Stimulated activated memory B cell treated with anti-CD40 and anti-IgM and Interleukin-4, amounts not matched to agents 10 μg/mL and 1 μg/mL and 100 μg/mL, for 72 hours (primary cell): ENCODE measurements at regions not wholly inside any gene's neighbourhood (a gene's known extent, or its start where the extent isn't known, plus 50 kb on each side); places are given as distances from the start of the nearest gene placed in this dataset.

Source experiments
- ATAC-seq: fragments of 150-1000 bp; cut with Tn5 transposase; 2 replicates; pipeline ENCODE4 v1.10.0; 2021
- H3K27ac Mint-ChIP-seq: one replicate; pipeline ENCODE4 v1.8.0; 2022; ENCODE audit warnings: mild to moderate bottlenecking, mixed read lengths
- H3K27me3 Mint-ChIP-seq: one replicate; pipeline ENCODE4 v1.8.0; 2022; ENCODE audit warnings: mixed read lengths
- H3K36me3 Mint-ChIP-seq: one replicate; pipeline ENCODE4 v1.8.0; 2022; ENCODE audit warnings: mixed read lengths
- H3K4me1 Mint-ChIP-seq: one replicate; pipeline ENCODE4 v1.8.0; 2022; ENCODE audit warnings: mixed read lengths
- H3K4me3 Mint-ChIP-seq: one replicate; pipeline ENCODE4 v1.8.0; 2022; ENCODE audit warnings: mild to moderate bottlenecking, moderate library complexity, mixed read lengths
- H3K9me3 Mint-ChIP-seq: one replicate; pipeline ENCODE4 v1.8.0; 2022; ENCODE audit warnings: mixed read lengths

- H3K36me3 Mint-ChIP-seq: no peaks in the 10 kb centered on the region
- H3K9me3 Mint-ChIP-seq: no peaks in the 10 kb centered on the region
- H3K4me3 Mint-ChIP-seq: no peak overlapping the region
- H3K4me1 Mint-ChIP-seq: peaks cover 35% of the 10 kb centered on the region
- no peak overlapping the region for H3K27ac Mint-ChIP-seq
- peaks cover 93% of the 10 kb centered on the region for H3K27me3 Mint-ChIP-seq
- no peak for ATAC-seq
Observed at GRCh38 chr2:242029422-242030225, 160.1 kb downstream of the RTP5 start.

GRCh38 chr2:242030226-242030575, 160.7 kb downstream of the RTP5 start:
- Mint-ChIP-seq H3K4me3 (no peak overlapping the region), H3K4me1 (peaks cover 35% of the 10 kb centered on the region), H3K27ac (no peak overlapping the region), H3K36me3 (no peaks in the 10 kb centered on the region), H3K9me3 (no peaks in the 10 kb centered on the region), H3K27me3 (peaks cover 91% of the 10 kb centered on the region)
- ATAC-seq: no peak

- ATAC-seq: no peak
- Mint-ChIP-seq H3K27ac (no peak overlapping the region), H3K36me3 (no peaks in the 10 kb centered on the region), H3K27me3 (peaks cover 92% of the 10 kb centered on the region), H3K4me3 (peak overlapping the region; percentile 14), H3K4me1 (peaks cover 35% of the 10 kb centered on the region), H3K9me3 (no peaks in the 10 kb centered on the region)
Observed at GRCh38 chr2:242030858-242031257, 161.3 kb downstream of the RTP5 start.

- Mint-ChIP-seq H3K36me3 (no peaks in the 10 kb centered on the region), H3K4me1 (peaks cover 35% of the 10 kb centered on the region), H3K9me3 (no peaks in the 10 kb centered on the region), H3K27ac (peak overlapping the region; percentile 10), H3K4me3 (peak overlapping the region; percentile 57), H3K27me3 (peaks cover 94% of the 10 kb centered on the region)
- ATAC-seq: peak; percentile 70
Observed at GRCh38 chr2:242031481-242032019, 162.0 kb downstream of the RTP5 start.

- peaks cover 88% of the 10 kb centered on the region for H3K27me3 Mint-ChIP-seq
- H3K27ac Mint-ChIP-seq: no peak overlapping the region
Observed at GRCh38 chr2:242032780-242033656, 163.5 kb downstream of the RTP5 start.

GRCh38 chr2:242034138-242034537, 164.6 kb downstream of the RTP5 start:
- H3K27me3 Mint-ChIP-seq: peaks cover 89% of the 10 kb centered on the region
- H3K4me3 Mint-ChIP-seq: no peak overlapping the region
- H3K9me3 Mint-ChIP-seq: no peaks in the 10 kb centered on the region
- H3K27ac Mint-ChIP-seq: no peak overlapping the region
- H3K36me3 Mint-ChIP-seq: no peaks in the 10 kb centered on the region
- peaks cover 29% of the 10 kb centered on the region for H3K4me1 Mint-ChIP-seq
- no peak for ATAC-seq

More at GRCh38 chr2:242032780-242033656, 163.5 kb downstream of the RTP5 start:
- no peak overlapping the region for H3K4me3 Mint-ChIP-seq
- H3K9me3 Mint-ChIP-seq: no peaks in the 10 kb centered on the region
- no peaks in the 10 kb centered on the region for H3K36me3 Mint-ChIP-seq
- peaks cover 30% of the 10 kb centered on the region for H3K4me1 Mint-ChIP-seq
- ATAC-seq: no peak

- Mint-ChIP-seq H3K36me3 (no peaks in the 10 kb centered on the region), H3K27ac (no peak overlapping the region), H3K9me3 (no peaks in the 10 kb centered on the region), H3K4me3 (no peak overlapping the region), H3K27me3 (peaks cover 84% of the 10 kb centered on the region), H3K4me1 (peaks cover 19% of the 10 kb centered on the region)
- no peak for ATAC-seq
Observed at GRCh38 chr2:242034996-242035814, 165.7 kb downstream of the RTP5 start.

GRCh38 chr2:242035858-242036652, 166.5 kb downstream of the RTP5 start:
- Mint-ChIP-seq H3K4me1 (peaks cover 13% of the 10 kb centered on the region), H3K4me3 (no peak overlapping the region), H3K36me3 (no peaks in the 10 kb centered on the region), H3K27me3 (peaks cover 80% of the 10 kb centered on the region), H3K27ac (no peak overlapping the region), H3K9me3 (no peaks in the 10 kb centered on the region)
- ATAC-seq: no peak

GRCh38 chr2:242036653-242036950, 167.1 kb downstream of the RTP5 start:
- Mint-ChIP-seq H3K27ac (no peak overlapping the region), H3K9me3 (no peaks in the 10 kb centered on the region), H3K36me3 (no peaks in the 10 kb centered on the region), H3K4me3 (no peak overlapping the region), H3K27me3 (peaks cover 79% of the 10 kb centered on the region), H3K4me1 (peaks cover 7% of the 10 kb centered on the region)
- ATAC-seq: no peak

GRCh38 chr2:242038166-242038927, 168.8 kb downstream of the RTP5 start:
- no peak overlapping the region for H3K27ac Mint-ChIP-seq
- H3K9me3 Mint-ChIP-seq: peaks cover 3% of the 10 kb centered on the region
- no peaks in the 10 kb centered on the region for H3K4me1 Mint-ChIP-seq
- peaks cover 79% of the 10 kb centered on the region for H3K27me3 Mint-ChIP-seq
- H3K36me3 Mint-ChIP-seq: no peaks in the 10 kb centered on the region
- ATAC-seq: no peak
- no peak overlapping the region for H3K4me3 Mint-ChIP-seq

GRCh38 chr2:242038928-242039341, 169.4 kb downstream of the RTP5 start:
- peaks cover 79% of the 10 kb centered on the region for H3K27me3 Mint-ChIP-seq
- peaks cover 3% of the 10 kb centered on the region for H3K9me3 Mint-ChIP-seq
- H3K4me1 Mint-ChIP-seq: no peaks in the 10 kb centered on the region
- no peak for ATAC-seq
- no peak overlapping the region for H3K27ac Mint-ChIP-seq
- no peak overlapping the region for H3K4me3 Mint-ChIP-seq
- no peaks in the 10 kb centered on the region for H3K36me3 Mint-ChIP-seq

GRCh38 chr2:242040303-242040655, 170.8 kb downstream of the RTP5 start:
- H3K9me3 Mint-ChIP-seq: peaks cover 3% of the 10 kb centered on the region

GRCh38 chr2:242040681-242041080, 171.2 kb downstream of the RTP5 start:
- Mint-ChIP-seq H3K9me3 (peaks cover 3% of the 10 kb centered on the region), H3K4me1 (no peaks in the 10 kb centered on the region), H3K4me3 (no peak overlapping the region), H3K27me3 (peaks cover 66% of the 10 kb centered on the region), H3K36me3 (no peaks in the 10 kb centered on the region), H3K27ac (no peak overlapping the region)
- ATAC-seq: no peak

More at GRCh38 chr2:242040303-242040655, 170.8 kb downstream of the RTP5 start:
- Mint-ChIP-seq H3K4me1 (no peaks in the 10 kb centered on the region), H3K27ac (no peak overlapping the region), H3K27me3 (peaks cover 70% of the 10 kb centered on the region), H3K36me3 (no peaks in the 10 kb centered on the region), H3K4me3 (no peak overlapping the region)
- no peak for ATAC-seq

- Mint-ChIP-seq H3K4me1 (no peaks in the 10 kb centered on the region), H3K27me3 (peaks cover 54% of the 10 kb centered on the region), H3K27ac (no peak overlapping the region), H3K4me3 (no peak overlapping the region), H3K36me3 (no peaks in the 10 kb centered on the region), H3K9me3 (peaks cover 3% of the 10 kb centered on the region)
- ATAC-seq: no peak
Observed at GRCh38 chr2:242041816-242042215, 172.3 kb downstream of the RTP5 start.
